Stimulated activated CD8-positive, alpha-beta memory T cell treated with anti-CD3 and anti-CD28 coated beads, Interleukin-15, amount 100 ng/mL, for 48 hours (primary cell): ENCODE measurements at regions not wholly inside any gene's neighbourhood (a gene's known extent, or its start where the extent isn't known, plus 50 kb on each side); places are given as distances from the start of the nearest gene placed in this dataset.
"Not testable (repeated sequence)": the region's sequence is repeated elsewhere in the genome, so short reads cannot be mapped to it uniquely, and the experiment has no call there.

Experiments
- DNase-seq, 2 donors: peaks; one replicate each; pipeline ENCODE4 v3.0.0-alpha.2; 2020; ENCODE audit warnings: low read depth in 2 of 2

GRCh38 chr3:31181661-31182060 is 287.2 kb upstream of the GADL1 start:
- DNase-seq = no peak

GRCh38 chr3:31182661-31183060 is 288.2 kb upstream of the GADL1 start:
- no peak for DNase-seq

- DNase-seq = no peak
Observed at GRCh38 chr3:31184261-31185061, 290.0 kb upstream of the GADL1 start.

GRCh38 chr3:31185062-31185357 is 290.5 kb upstream of the GADL1 start:
- DNase-seq = no peak

GRCh38 chr3:31186041-31186440 is 291.6 kb upstream of the GADL1 start:
- no peak for DNase-seq

GRCh38 chr3:31187380-31187779 is 292.9 kb upstream of the GADL1 start:
- DNase-seq = no peak

- no peak for DNase-seq
Observed at GRCh38 chr3:31188112-31188511, 293.7 kb upstream of the GADL1 start.

- DNase-seq = no peak
Observed at GRCh38 chr3:31189330-31189729, 294.9 kb upstream of the GADL1 start.

- no peak for DNase-seq
Observed at GRCh38 chr3:31189971-31190370, 295.5 kb upstream of the GADL1 start.

- no peak for DNase-seq
Observed at GRCh38 chr3:31191354-31191753, 296.9 kb upstream of the GADL1 start.

GRCh38 chr3:31193429-31193828 is 299.0 kb upstream of the GADL1 start:
- DNase-seq = no peak

GRCh38 chr3:31193871-31194270 is 299.4 kb upstream of the GADL1 start:
- no peak for DNase-seq

GRCh38 chr3:31196261-31196660 is 301.8 kb upstream of the GADL1 start:
- DNase-seq = no peak

GRCh38 chr3:31196881-31197364 is 302.5 kb upstream of the GADL1 start:
- DNase-seq = no peak

GRCh38 chr3:31197941-31198340 is 303.5 kb upstream of the GADL1 start:
- no peak for DNase-seq

- no peak for DNase-seq
Observed at GRCh38 chr3:31198890-31199289, 304.4 kb upstream of the GADL1 start.

- DNase-seq = no peak
Observed at GRCh38 chr3:31203960-31204795, 309.7 kb upstream of the GADL1 start.

GRCh38 chr3:31204796-31205056 is 310.3 kb upstream of the GADL1 start:
- DNase-seq = not testable (repeated sequence)

GRCh38 chr3:31210068-31210645 is 315.7 kb upstream of the GADL1 start:
- DNase-seq = no peak

- DNase-seq = no peak
Observed at GRCh38 chr3:31213869-31214486, 318.7 kb upstream of the STT3B start.

- no peak for DNase-seq
Observed at GRCh38 chr3:31218082-31218481, 314.6 kb upstream of the STT3B start.

- DNase-seq = no peak
Observed at GRCh38 chr3:31219131-31219843, 313.4 kb upstream of the STT3B start.
